Gastrocnemius medialis (tissue), 4 donors: ENCODE measurements at regions not wholly inside any gene's neighbourhood (a gene's known extent, or its start where the extent isn't known, plus 50 kb on each side); places are given as distances from the start of the nearest gene placed in this dataset.

ENCODE experiments used
- ATAC-seq, 2 donors: fragments of 150-250 bp; one replicate each; pipeline ENCODE4 v1.9.1; 2016
- DNase-seq, 2 donors: peaks; one replicate each; pipeline ENCODE4 v3.0.0-alpha.2; 2019
- H3K27ac ChIP-seq, 4 donors: fragments of 200-600 bp; sonication (generic); 1 replicate in 1 of 4; 2 replicates in 3 of 4; pipeline ENCODE4 v1.5.1; 2016 to 2018; ENCODE audit warnings: mild to moderate bottlenecking in 2 of 4, moderate library complexity in 1 of 4
- H3K27me3 ChIP-seq, 3 donors: fragments of 200-600 bp; sonication (generic) in 2 of 3; 1 replicate in 1 of 3; 2 replicates in 2 of 3; pipeline versions ENCODE4 v1.5.1 to v1.6.0; 2016 to 2019; ENCODE audit warnings: mild to moderate bottlenecking in 1 of 3, moderate library complexity in 1 of 3
- H3K36me3 ChIP-seq, 2 donors: fragments of 200-600 bp; sonication (generic) in 1 of 2; one replicate each; pipeline ENCODE4 v1.5.1; 2017 to 2018
- H3K4me1 ChIP-seq, 2 donors: fragments of 200-600 bp; sonication (generic) in 1 of 2; one replicate each; pipeline ENCODE4 v1.5.1; 2016 to 2017; ENCODE audit warnings: mild to moderate bottlenecking in 2 of 2
- H3K4me3 ChIP-seq, 4 donors: fragments of 200-600 bp; sonication (generic) in 3 of 4; 1 replicate in 1 of 4; 2 replicates in 3 of 4; pipeline ENCODE4 v1.5.1; 2016 to 2019; ENCODE audit warnings: mild to moderate bottlenecking in 2 of 4
- H3K9me3 ChIP-seq, 3 donors: fragments of 200-600 bp; sonication (generic) in 2 of 3; 1 replicate in 1 of 3; 2 replicates in 2 of 3; pipeline ENCODE4 v1.5.1; 2016 to 2019
- POLR2A ChIP-seq, 2 donors: fragments of 450-650 bp; IDR thresholded peaks; one replicate each; pipeline ENCODE4 v1.6.1; 2017; ENCODE audit warnings: antibody characterized with exemption in 2 of 2, mild to moderate bottlenecking in 2 of 2, moderate library complexity in 2 of 2
- in situ Hi-C, 4 donors: fragments of 200-750 bp; cut with MboI; loops; one replicate each; pipeline versions ENCODE4 v1.15.0 to v1.8.0; 2017; ENCODE audit warnings: low sequenced_read_pairs in 4 of 4
- intact Hi-C: fragments of 100-400 bp; cut with DNase I; formaldehyde crosslinking; loops from one replicate; pipeline ENCODE4 v1.15.1; 2023; ENCODE audit warnings: low total_unique reads
- TF ChIP-seq, protein P1 (sequence below), 5 experiments: fragments of 450-650 bp in 3 of 5; fragments of 200-600 bp in 2 of 5; sonication (generic) in 2 of 5; IDR thresholded peaks in 4 of 5; conservative IDR thresholded peaks in 1 of 5; 1 replicate in 4 of 5; 2 replicates in 1 of 5; pipeline ENCODE4 v1.5.1; 2016 to 2019; ENCODE audit warnings: antibody characterized with exemption in 5 of 5, mild to moderate bottlenecking in 3 of 5, moderate library complexity in 3 of 5

DNA sequence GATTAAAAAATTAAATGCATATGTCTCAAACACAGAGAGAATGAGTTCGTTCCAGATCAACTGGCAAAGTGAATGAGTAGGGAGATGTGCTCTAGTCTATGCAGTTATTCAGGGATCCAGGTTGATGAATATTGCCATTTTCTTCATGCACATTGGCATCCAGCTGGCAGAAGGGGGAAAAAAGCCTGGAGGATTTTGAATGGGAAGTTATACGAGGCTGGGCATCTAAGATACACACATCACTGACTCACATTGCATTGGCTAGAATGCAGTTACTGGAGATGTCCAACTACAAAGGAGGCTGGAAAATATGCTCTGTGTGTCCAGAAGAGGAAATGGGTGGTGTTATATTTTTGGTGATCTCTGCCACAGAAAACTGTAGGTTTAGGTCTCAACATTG, 270.9 kb upstream of the FIGN start:
- H3K27ac ChIP-seq = no peak overlapping the region
- intact Hi-C loops (no loop called here), in situ Hi-C loops (no loop called here)
- ATAC-seq (no peak), DNase-seq (no peak)
- H3K27me3 ChIP-seq = no peaks in the 10 kb centered on the region
- no peak overlapping the region for H3K4me3 ChIP-seq
- H3K4me1 ChIP-seq = no peaks in the 10 kb centered on the region
- TF ChIP-seq POLR2A (IDR thresholded peaks at IDR 0.05) = no peak
- TF ChIP-seq, protein P1, sequence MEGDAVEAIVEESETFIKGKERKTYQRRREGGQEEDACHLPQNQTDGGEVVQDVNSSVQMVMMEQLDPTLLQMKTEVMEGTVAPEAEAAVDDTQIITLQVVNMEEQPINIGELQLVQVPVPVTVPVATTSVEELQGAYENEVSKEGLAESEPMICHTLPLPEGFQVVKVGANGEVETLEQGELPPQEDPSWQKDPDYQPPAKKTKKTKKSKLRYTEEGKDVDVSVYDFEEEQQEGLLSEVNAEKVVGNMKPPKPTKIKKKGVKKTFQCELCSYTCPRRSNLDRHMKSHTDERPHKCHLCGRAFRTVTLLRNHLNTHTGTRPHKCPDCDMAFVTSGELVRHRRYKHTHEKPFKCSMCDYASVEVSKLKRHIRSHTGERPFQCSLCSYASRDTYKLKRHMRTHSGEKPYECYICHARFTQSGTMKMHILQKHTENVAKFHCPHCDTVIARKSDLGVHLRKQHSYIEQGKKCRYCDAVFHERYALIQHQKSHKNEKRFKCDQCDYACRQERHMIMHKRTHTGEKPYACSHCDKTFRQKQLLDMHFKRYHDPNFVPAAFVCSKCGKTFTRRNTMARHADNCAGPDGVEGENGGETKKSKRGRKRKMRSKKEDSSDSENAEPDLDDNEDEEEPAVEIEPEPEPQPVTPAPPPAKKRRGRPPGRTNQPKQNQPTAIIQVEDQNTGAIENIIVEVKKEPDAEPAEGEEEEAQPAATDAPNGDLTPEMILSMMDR (IDR thresholded peaks at IDR 0.05 in 4 of 5, conservative IDR thresholded peaks at IDR 0.05 in 1 of 5) = no peak
- no peaks in the 10 kb centered on the region for H3K36me3 ChIP-seq
- H3K9me3 ChIP-seq = no peaks in the 10 kb centered on the region

DNA sequence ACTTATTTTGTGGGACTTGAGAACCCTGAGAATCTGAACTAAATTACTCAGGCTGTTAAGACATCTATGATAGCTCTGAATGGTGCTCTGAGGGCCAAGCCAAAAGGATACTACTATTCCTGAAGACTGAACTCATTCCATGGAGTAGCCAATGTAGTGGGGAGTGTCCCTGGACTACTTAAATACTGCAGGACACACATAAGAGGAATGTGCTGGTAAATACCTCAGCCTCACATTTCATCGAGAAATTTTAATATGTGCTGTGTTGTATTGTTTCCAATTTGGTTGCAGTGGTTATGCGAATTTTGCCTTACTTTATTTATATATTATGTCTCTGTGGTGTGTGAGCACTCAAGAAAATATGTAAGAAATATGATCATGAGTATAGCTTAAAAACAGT, 264.4 kb upstream of the FIGN start:
- no peak for DNase-seq
- Histone ChIP-seq H3K27ac (no peak overlapping the region), H3K36me3 (no peaks in the 10 kb centered on the region), H3K4me1 (no peaks in the 10 kb centered on the region), H3K4me3 (no peak overlapping the region), H3K27me3 (no peaks in the 10 kb centered on the region), H3K9me3 (no peaks in the 10 kb centered on the region)
- in situ Hi-C loops = no loop called here
- intact Hi-C loops = no loop called here
- no peak for ATAC-seq
- TF ChIP-seq POLR2A (IDR thresholded peaks at IDR 0.05) = no peak
- TF ChIP-seq, protein P1 (IDR thresholded peaks at IDR 0.05 in 4 of 5, conservative IDR thresholded peaks at IDR 0.05 in 1 of 5) = no peak

DNA sequence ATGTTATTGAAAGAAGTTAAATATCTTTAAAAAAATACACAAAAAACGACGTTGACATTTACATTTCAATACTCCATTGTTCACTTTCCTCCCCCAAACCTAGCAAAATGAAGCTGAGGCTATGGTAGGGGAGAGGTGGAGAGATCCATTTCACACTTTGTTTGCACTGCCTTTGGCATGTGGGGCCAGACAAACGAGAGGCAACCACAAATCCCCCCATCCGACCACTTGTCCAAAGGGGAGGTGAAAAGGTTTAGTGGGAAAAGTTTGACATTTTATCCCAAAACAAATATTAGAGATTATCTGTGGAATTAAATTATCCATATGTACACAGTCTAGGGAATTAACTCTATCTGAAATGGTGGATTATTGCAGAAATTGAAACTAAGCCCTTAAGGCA, 261.7 kb upstream of the FIGN start:
- Histone ChIP-seq H3K4me3 (no peak overlapping the region), H3K27ac (no peak overlapping the region), H3K9me3 (no peaks in the 10 kb centered on the region), H3K36me3 (no peaks in the 10 kb centered on the region), H3K27me3 (no peaks in the 10 kb centered on the region), H3K4me1 (no peaks in the 10 kb centered on the region)
- TF ChIP-seq, protein P1 (IDR thresholded peaks at IDR 0.05 in 4 of 5, conservative IDR thresholded peaks at IDR 0.05 in 1 of 5) = no peak
- TF ChIP-seq POLR2A (IDR thresholded peaks at IDR 0.05) = no peak
- DNase-seq (no peak), ATAC-seq (no peak)
- intact Hi-C loops (no loop called here), in situ Hi-C loops (no loop called here)

DNA sequence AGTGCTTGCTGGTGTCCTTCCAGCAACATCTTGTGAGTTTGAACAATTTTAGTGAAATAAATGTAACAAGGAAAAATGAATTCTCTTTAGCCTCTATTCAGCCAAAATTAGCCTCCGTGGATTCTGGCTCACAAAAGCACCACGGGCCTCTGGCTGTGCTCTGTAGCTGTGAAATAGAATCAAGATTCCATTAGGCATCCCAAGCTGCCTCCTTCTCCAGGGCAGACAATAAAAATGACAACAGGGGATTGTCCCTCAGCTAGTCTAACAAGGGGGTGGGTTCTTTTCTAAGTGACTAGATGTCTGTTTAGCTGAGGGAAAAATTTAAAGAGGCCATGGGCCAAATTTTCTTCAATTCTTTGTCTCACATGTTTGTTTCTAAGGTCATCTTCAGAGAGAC, 254.7 kb upstream of the FIGN start:
- TF ChIP-seq POLR2A (IDR thresholded peaks at IDR 0.05) = no peak
- TF ChIP-seq, protein P1 (IDR thresholded peaks at IDR 0.05 in 4 of 5, conservative IDR thresholded peaks at IDR 0.05 in 1 of 5) = no peak
- Histone ChIP-seq H3K27ac (no peak overlapping the region), H3K4me3 (no peak overlapping the region), H3K4me1 (no peaks in the 10 kb centered on the region), H3K9me3 (no peaks in the 10 kb centered on the region), H3K27me3 (no peaks in the 10 kb centered on the region), H3K36me3 (no peaks in the 10 kb centered on the region)
- intact Hi-C loops (no loop called here), in situ Hi-C loops (no loop called here)
- ATAC-seq = no peak
- no peak for DNase-seq

DNA sequence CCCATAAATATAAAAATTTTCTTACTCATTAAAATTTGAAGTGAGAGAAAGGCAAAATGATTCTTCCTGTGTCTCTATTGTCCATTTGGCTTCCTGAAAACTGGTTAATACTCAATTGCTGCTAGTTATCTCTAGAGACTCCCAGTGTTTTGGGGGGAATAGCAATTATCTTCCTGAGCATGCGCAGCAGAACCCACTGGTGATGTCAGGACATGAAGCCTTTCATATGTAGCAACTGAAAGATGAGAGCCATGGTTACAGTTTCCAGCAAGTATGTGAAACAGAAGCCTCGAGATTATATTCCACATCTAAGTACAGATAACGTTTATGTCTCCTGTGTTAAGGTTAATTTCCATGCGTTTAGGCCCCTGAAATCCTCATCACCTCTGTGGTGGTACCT, 254.3 kb upstream of the FIGN start:
- no peak for ATAC-seq
- H3K36me3 ChIP-seq = no peaks in the 10 kb centered on the region
- intact Hi-C loops = no loop called here
- no peak for DNase-seq
- H3K9me3 ChIP-seq = no peaks in the 10 kb centered on the region
- no peaks in the 10 kb centered on the region for H3K4me1 ChIP-seq
- no peak overlapping the region for H3K27ac ChIP-seq
- no peak overlapping the region for H3K4me3 ChIP-seq
- no peak for TF ChIP-seq POLR2A (IDR thresholded peaks at IDR 0.05)
- TF ChIP-seq, protein P1 (IDR thresholded peaks at IDR 0.05 in 4 of 5, conservative IDR thresholded peaks at IDR 0.05 in 1 of 5) = no peak
- H3K27me3 ChIP-seq = no peaks in the 10 kb centered on the region
- in situ Hi-C loops = no loop called here
